ENCODE measurements at regions not wholly inside any gene's neighbourhood (a gene's known extent, or its start where the extent isn't known, plus 50 kb on each side); places are given as distances from the start of the nearest gene placed in this dataset.

DNA sequence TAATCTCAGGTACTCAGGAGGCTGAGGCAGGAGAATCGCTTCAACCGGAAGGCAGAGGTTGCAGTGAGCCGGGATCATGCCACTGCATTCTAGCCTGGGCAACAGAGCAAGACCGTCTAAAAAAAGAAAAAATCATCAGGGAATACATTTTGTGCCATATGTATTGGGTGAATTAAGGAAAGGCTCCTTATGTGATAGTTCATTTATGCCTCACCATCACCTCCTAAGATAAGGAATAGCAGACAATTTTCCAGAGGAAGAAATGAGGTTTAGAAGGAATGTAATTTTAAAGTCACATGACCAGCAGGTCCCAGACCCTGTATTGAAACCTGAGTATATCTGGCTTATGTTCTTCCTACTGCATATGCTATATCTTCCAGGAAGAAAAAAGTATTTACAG, 93.9 kb upstream of the FOXC1 start:
- Histone ChIP-seq H4K91ac (ENCODE audit: insufficient read length, low read depth, low read length) (no peak overlapping the region), H4K20me1 (ENCODE audit: control insufficient read depth, insufficient read depth, insufficient read length) (no peaks in the 10 kb centered on the region), H2BK12ac (ENCODE audit: insufficient read length, low read depth, low read length) (no peak overlapping the region), H3K14ac (ENCODE audit: insufficient read depth, low read length) (no peak overlapping the region), H3K4me1 (ENCODE audit: insufficient read depth, low read length) (no peaks in the 10 kb centered on the region; the same call in 1 of the 2 replicates), H4K5ac (ENCODE audit: insufficient read length, low read depth, low read length) (no peak overlapping the region), H3K4me2 (ENCODE audit: insufficient read depth, insufficient read length, low read length) (no peak overlapping the region), H3K4ac (ENCODE audit: low read depth, low read length) (no peak overlapping the region), H3K18ac (ENCODE audit: insufficient read length, low read depth, low read length) (no peak overlapping the region), H3K9me3 (ENCODE audit: control insufficient read depth, low read depth, low read length) (no peaks in the 10 kb centered on the region), H2AFZ (ENCODE audit: low read length) (no peak overlapping the region), H3T11ph (ENCODE audit: low read length) (no peak overlapping the region), H3K23me2 (ENCODE audit: insufficient read length, low read depth, low read length, poor library complexity, severe bottlenecking) (no peaks in the 10 kb centered on the region), H2BK15ac (ENCODE audit: low read depth, low read length) (no peak overlapping the region), H2BK120ac (ENCODE audit: low read depth, low read length, poor library complexity, severe bottlenecking) (no peak overlapping the region), H2BK5ac (ENCODE audit: insufficient read length, low read length) (no peak overlapping the region), H4K8ac (replicated peaks; ENCODE audit: insufficient read length, low read depth, low read length) (no peak overlapping the region), H3K9ac (ENCODE audit: extremely low read depth, insufficient read length, low read length) (no peak overlapping the region), H3K27ac (ENCODE audit: insufficient read length, low read depth, low read length) (no peak overlapping the region), H3K79me1 (ENCODE audit: insufficient read depth, low read depth, low read length, poor library complexity, severe bottlenecking) (no peaks in the 10 kb centered on the region), H3K27me3 (ENCODE audit: insufficient read depth, low read length) (no peaks in the 10 kb centered on the region), H3K23ac (ENCODE audit: insufficient read length, low read depth, low read length) (no peak overlapping the region), H3K79me2 (ENCODE audit: insufficient read depth, low read length) (no peaks in the 10 kb centered on the region), H3K56ac (ENCODE audit: insufficient read length, low read depth, low read length) (no peak overlapping the region), H2AK5ac (ENCODE audit: insufficient read length, low read length) (no peak overlapping the region), H2BK20ac (ENCODE audit: low read depth, low read length, poor library complexity, severe bottlenecking) (no peak overlapping the region)
- Mint-ChIP-seq H3K4me3 (no peak overlapping the region), H3K27me3 (ENCODE audit: low read depth) (peaks cover 10% of the 10 kb centered on the region), H3K4me1 (peaks cover 9% of the 10 kb centered on the region in 2 experiments; a peak in 3 of 4 replicates), H3K36me3 (ENCODE audit: insufficient read depth in 1 of 3, low read depth in 3 of 3) (no peaks in the 10 kb centered on the region), H3K9me3 (no peaks in the 10 kb centered on the region; a peak in 1 of 5 replicates), H3K27ac (no peak overlapping the region)
- TF ChIP-seq, protein P1, sequence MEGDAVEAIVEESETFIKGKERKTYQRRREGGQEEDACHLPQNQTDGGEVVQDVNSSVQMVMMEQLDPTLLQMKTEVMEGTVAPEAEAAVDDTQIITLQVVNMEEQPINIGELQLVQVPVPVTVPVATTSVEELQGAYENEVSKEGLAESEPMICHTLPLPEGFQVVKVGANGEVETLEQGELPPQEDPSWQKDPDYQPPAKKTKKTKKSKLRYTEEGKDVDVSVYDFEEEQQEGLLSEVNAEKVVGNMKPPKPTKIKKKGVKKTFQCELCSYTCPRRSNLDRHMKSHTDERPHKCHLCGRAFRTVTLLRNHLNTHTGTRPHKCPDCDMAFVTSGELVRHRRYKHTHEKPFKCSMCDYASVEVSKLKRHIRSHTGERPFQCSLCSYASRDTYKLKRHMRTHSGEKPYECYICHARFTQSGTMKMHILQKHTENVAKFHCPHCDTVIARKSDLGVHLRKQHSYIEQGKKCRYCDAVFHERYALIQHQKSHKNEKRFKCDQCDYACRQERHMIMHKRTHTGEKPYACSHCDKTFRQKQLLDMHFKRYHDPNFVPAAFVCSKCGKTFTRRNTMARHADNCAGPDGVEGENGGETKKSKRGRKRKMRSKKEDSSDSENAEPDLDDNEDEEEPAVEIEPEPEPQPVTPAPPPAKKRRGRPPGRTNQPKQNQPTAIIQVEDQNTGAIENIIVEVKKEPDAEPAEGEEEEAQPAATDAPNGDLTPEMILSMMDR (conservative IDR thresholded peaks at IDR 0.05), result no peak
- WGBS (ENCODE audit: extremely low coverage, insufficient read length, low lambda C conversion rate), result no CpG with 5 or more reads among the region's 4 CpGs
- no peak for DNase-seq

Measured in H9 (cell line).